HG02885 (cell line): ENCODE measurements at regions not wholly inside any gene's neighbourhood (a gene's known extent, or its start where the extent isn't known, plus 50 kb on each side); places are given as distances from the start of the nearest gene placed in this dataset.

Experiments used
- ATAC-seq: cut with Tn5 transposase; IDR thresholded peaks from one replicate; pipeline ENCODE4 v1.9.1; 2021; ENCODE audit warnings: mild to moderate bottlenecking; ENCODE audit not compliant: unreplicated experiment, poor library complexity

- no peak for ATAC-seq
Measured at GRCh38 chr14:71576472-71576871, 355.8 kb upstream of the RGS6 start.

- no peak for ATAC-seq
Measured at GRCh38 chr14:71579331-71579730, 352.9 kb upstream of the RGS6 start.

- no peak for ATAC-seq
Measured at GRCh38 chr14:71582705-71583104, 349.5 kb upstream of the RGS6 start.

- ATAC-seq, result no peak
Measured at GRCh38 chr14:71583194-71583593, 349.0 kb upstream of the RGS6 start.

GRCh38 chr14:71583705-71584104 lies 348.5 kb upstream of the RGS6 start:
- ATAC-seq, result no peak

GRCh38 chr14:71585361-71585760 lies 346.9 kb upstream of the RGS6 start:
- no peak for ATAC-seq

- no peak for ATAC-seq
Measured at GRCh38 chr14:71586131-71586897, 345.9 kb upstream of the RGS6 start.

- ATAC-seq, result no peak
Measured at GRCh38 chr14:71588028-71588427, 344.2 kb upstream of the RGS6 start.

GRCh38 chr14:71588576-71589215 lies 343.5 kb upstream of the RGS6 start:
- no peak for ATAC-seq

- ATAC-seq, result no peak
Measured at GRCh38 chr14:71589609-71590008, 342.6 kb upstream of the RGS6 start.

GRCh38 chr14:71590131-71590530 lies 342.1 kb upstream of the RGS6 start:
- no peak for ATAC-seq

- no peak for ATAC-seq
Measured at GRCh38 chr14:71591231-71591630, 341.0 kb upstream of the RGS6 start.

- ATAC-seq, result no peak
Measured at GRCh38 chr14:71591929-71592328, 340.3 kb upstream of the RGS6 start.

- ATAC-seq, result no peak
Measured at GRCh38 chr14:71592361-71592760, 339.9 kb upstream of the RGS6 start.

- no peak for ATAC-seq
Measured at GRCh38 chr14:71593966-71594365, 338.3 kb upstream of the RGS6 start.

GRCh38 chr14:71594821-71595220 lies 337.4 kb upstream of the RGS6 start:
- no peak for ATAC-seq

GRCh38 chr14:71595441-71595840 lies 336.8 kb upstream of the RGS6 start:
- no peak for ATAC-seq

GRCh38 chr14:71597287-71597920 lies 334.8 kb upstream of the RGS6 start:
- peak; percentile 9 for ATAC-seq

- peak; percentile 72 for ATAC-seq
Measured at GRCh38 chr14:71597955-71598660, 334.1 kb upstream of the RGS6 start.

- ATAC-seq, result no peak
Measured at GRCh38 chr14:71600309-71600708, 331.9 kb upstream of the RGS6 start.

- ATAC-seq, result no peak
Measured at GRCh38 chr14:71602524-71602923, 329.7 kb upstream of the RGS6 start.
